MCF 10A (cell line): ENCODE measurements at regions not wholly inside any gene's neighbourhood (a gene's known extent, or its start where the extent isn't known, plus 50 kb on each side); places are given as distances from the start of the nearest gene placed in this dataset.

Experiments used
- BruUV-seq: library from RNA; stranded (reverse); fragments of 400-500 nt; replicated peaks from 2 replicates; lab custom pipeline; 2021; lab: Mats Ljungman, UMichigan
- CTCF ChIA-PET: fragments of 300-600 bp; sonication (Branson Sonifier 250); formaldehyde crosslinking; extraction: SDS; loops from one replicate; lab custom pipeline; 2021; ENCODE audit warnings: antibody characterized with exemption, inconsistent platforms; lab: Yijun Ruan, JAX
- POLR2A ChIA-PET: fragments of 300-600, 350-650 bp; sonication (Branson Sonifier 250); formaldehyde crosslinking; extraction: SDS; loops from one replicate; lab custom pipeline; 2020; ENCODE audit warnings: antibody characterized with exemption, inconsistent platforms; lab: Yijun Ruan, JAX
- DNase-seq: peaks from one replicate; pipeline ENCODE4 v3.0.0-alpha.2; 2018; ENCODE audit not compliant: unreplicated experiment
- H3K27ac Mint-ChIP-seq: one replicate; pipeline ENCODE4 v1.8.0; 2022; ENCODE audit warnings: mild to moderate bottlenecking, low read depth, mixed read lengths; ENCODE audit not compliant: unreplicated experiment
- H3K27me3 Mint-ChIP-seq: one replicate; pipeline ENCODE4 v1.8.0; 2022; ENCODE audit warnings: mixed read lengths; ENCODE audit not compliant: insufficient read depth, unreplicated experiment
- H3K36me3 Mint-ChIP-seq: one replicate; pipeline ENCODE4 v1.8.0; 2022; ENCODE audit warnings: mild to moderate bottlenecking, moderate library complexity, mixed read lengths; ENCODE audit not compliant: insufficient read depth, unreplicated experiment
- H3K4me1 Mint-ChIP-seq: one replicate; pipeline ENCODE4 v1.8.0; 2022; ENCODE audit warnings: mixed read lengths; ENCODE audit not compliant: insufficient read depth, unreplicated experiment
- H3K4me3 Mint-ChIP-seq: one replicate; pipeline ENCODE4 v1.8.0; 2022; ENCODE audit warnings: mild to moderate bottlenecking, moderate library complexity, mixed read lengths; ENCODE audit not compliant: unreplicated experiment
- H3K9me3 Mint-ChIP-seq: one replicate; pipeline ENCODE4 v1.8.0; 2022; ENCODE audit warnings: mixed read lengths; ENCODE audit not compliant: unreplicated experiment
- CTCF ChIP-seq: fragments of 200-600 bp; IDR thresholded peaks from one replicate; pipeline ENCODE4 v1.8.0; 2022; ENCODE audit warnings: antibody characterized with exemption, mild to moderate bottlenecking; ENCODE audit not compliant: unreplicated experiment
- intact Hi-C: fragments of 100-400 bp; cut with micrococcal nuclease; formaldehyde crosslinking; loops from 2 replicates; pipeline ENCODE4 v1.14.1; 2022

GRCh38 chr3:159417761-159418160 is 570.9 kb upstream of the IL12A start:
- ChIA-PET POLR2A (no interaction called here), CTCF (interaction anchor here (0.9 kb wide), 1 partner anchor 588 kb away, joined by 3 read pairs; no protein-coding TSS in a partner anchor)
- H3K27me3 Mint-ChIP-seq: no peaks in the 10 kb centered on the region
- DNase-seq: no peak
- no peaks in the 10 kb centered on the region for H3K4me1 Mint-ChIP-seq
- H3K9me3 Mint-ChIP-seq: no peaks in the 10 kb centered on the region
- no peak overlapping the region for H3K27ac Mint-ChIP-seq
- intact Hi-C loops: loop anchor here (10.0 kb wide), 1 partner anchor 1227 kb away; no protein-coding TSS in a partner anchor
- TF ChIP-seq CTCF: no peak
- H3K36me3 Mint-ChIP-seq: no peaks in the 10 kb centered on the region
- no peak overlapping the region for H3K4me3 Mint-ChIP-seq
- no TSS peak for BruUV-seq

- POLR2A ChIA-PET: no interaction called here
- DNase-seq: peak; percentile 26
Observed at GRCh38 chr3:159418571-159419526, 569.8 kb upstream of the IL12A start.

GRCh38 chr3:159429702-159430101 is 558.9 kb upstream of the IL12A start:
- peaks cover 11% of the 10 kb centered on the region for H3K27me3 Mint-ChIP-seq
- ChIA-PET POLR2A (no interaction called here), CTCF (no interaction called here)
- no TSS peak for BruUV-seq
- no peaks in the 10 kb centered on the region for H3K36me3 Mint-ChIP-seq
- H3K4me3 Mint-ChIP-seq: no peak overlapping the region
- H3K27ac Mint-ChIP-seq: no peak overlapping the region
- H3K4me1 Mint-ChIP-seq: no peaks in the 10 kb centered on the region
- DNase-seq: no peak
- no peak for TF ChIP-seq CTCF
- H3K9me3 Mint-ChIP-seq: peaks cover 7% of the 10 kb centered on the region
- intact Hi-C loops: no loop called here

More at GRCh38 chr3:159418571-159419526, 569.8 kb upstream of the IL12A start:
- peak overlapping the region; percentile 14 for H3K27ac Mint-ChIP-seq
- H3K36me3 Mint-ChIP-seq: no peaks in the 10 kb centered on the region
- no peaks in the 10 kb centered on the region for H3K4me1 Mint-ChIP-seq
- no peak for TF ChIP-seq CTCF
- H3K4me3 Mint-ChIP-seq: no peak overlapping the region
- intact Hi-C loops: loop anchor here (10.0 kb wide), 1 partner anchor 1226 kb away; no protein-coding TSS in a partner anchor
- CTCF ChIA-PET: no interaction called here
- BruUV-seq: no TSS peak
- no peaks in the 10 kb centered on the region for H3K9me3 Mint-ChIP-seq
- no peaks in the 10 kb centered on the region for H3K27me3 Mint-ChIP-seq

- Mint-ChIP-seq H3K27ac (no peak overlapping the region), H3K4me3 (no peak overlapping the region), H3K4me1 (no peaks in the 10 kb centered on the region), H3K27me3 (peaks cover 11% of the 10 kb centered on the region), H3K9me3 (no peaks in the 10 kb centered on the region), H3K36me3 (no peaks in the 10 kb centered on the region)
- TF ChIP-seq CTCF: no peak
- intact Hi-C loops: no loop called here
- POLR2A ChIA-PET: no interaction called here
- peak; percentile 15 for DNase-seq
- CTCF ChIA-PET: no interaction called here
- BruUV-seq: no TSS peak
Observed at GRCh38 chr3:159432682-159433340, 555.8 kb upstream of the IL12A start.
